GM10266 (cell line): ENCODE measurements at regions not wholly inside any gene's neighbourhood (a gene's known extent, or its start where the extent isn't known, plus 50 kb on each side); places are given as distances from the start of the nearest gene placed in this dataset.
"Not testable (repeated sequence)": the region's sequence is repeated elsewhere in the genome, so short reads cannot be mapped to it uniquely, and the experiment has no call there.

Experiments used
- DNase-seq: peaks from one replicate; pipeline ENCODE4 v3.0.0; 2012; ENCODE audit errors: extremely low spot score
- TF ChIP-seq, protein P1 (sequence below): IDR thresholded peaks from 2 replicates; pipeline ENCODE4 v1.5.1; 2012; ENCODE audit warnings: mild to moderate bottlenecking, low read depth; ENCODE audit not compliant: control insufficient read depth, insufficient read depth; ENCODE audit errors: missing control alignments

GRCh38 chr12:115801871-115802270 is 475.6 kb downstream of the MED13L start:
- DNase-seq = no peak
- TF ChIP-seq, protein P1, sequence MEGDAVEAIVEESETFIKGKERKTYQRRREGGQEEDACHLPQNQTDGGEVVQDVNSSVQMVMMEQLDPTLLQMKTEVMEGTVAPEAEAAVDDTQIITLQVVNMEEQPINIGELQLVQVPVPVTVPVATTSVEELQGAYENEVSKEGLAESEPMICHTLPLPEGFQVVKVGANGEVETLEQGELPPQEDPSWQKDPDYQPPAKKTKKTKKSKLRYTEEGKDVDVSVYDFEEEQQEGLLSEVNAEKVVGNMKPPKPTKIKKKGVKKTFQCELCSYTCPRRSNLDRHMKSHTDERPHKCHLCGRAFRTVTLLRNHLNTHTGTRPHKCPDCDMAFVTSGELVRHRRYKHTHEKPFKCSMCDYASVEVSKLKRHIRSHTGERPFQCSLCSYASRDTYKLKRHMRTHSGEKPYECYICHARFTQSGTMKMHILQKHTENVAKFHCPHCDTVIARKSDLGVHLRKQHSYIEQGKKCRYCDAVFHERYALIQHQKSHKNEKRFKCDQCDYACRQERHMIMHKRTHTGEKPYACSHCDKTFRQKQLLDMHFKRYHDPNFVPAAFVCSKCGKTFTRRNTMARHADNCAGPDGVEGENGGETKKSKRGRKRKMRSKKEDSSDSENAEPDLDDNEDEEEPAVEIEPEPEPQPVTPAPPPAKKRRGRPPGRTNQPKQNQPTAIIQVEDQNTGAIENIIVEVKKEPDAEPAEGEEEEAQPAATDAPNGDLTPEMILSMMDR = no peak

GRCh38 chr12:115799610-115800009 is 477.9 kb downstream of the MED13L start:
- DNase-seq = no peak
- TF ChIP-seq, protein P1 = no peak

DNA sequence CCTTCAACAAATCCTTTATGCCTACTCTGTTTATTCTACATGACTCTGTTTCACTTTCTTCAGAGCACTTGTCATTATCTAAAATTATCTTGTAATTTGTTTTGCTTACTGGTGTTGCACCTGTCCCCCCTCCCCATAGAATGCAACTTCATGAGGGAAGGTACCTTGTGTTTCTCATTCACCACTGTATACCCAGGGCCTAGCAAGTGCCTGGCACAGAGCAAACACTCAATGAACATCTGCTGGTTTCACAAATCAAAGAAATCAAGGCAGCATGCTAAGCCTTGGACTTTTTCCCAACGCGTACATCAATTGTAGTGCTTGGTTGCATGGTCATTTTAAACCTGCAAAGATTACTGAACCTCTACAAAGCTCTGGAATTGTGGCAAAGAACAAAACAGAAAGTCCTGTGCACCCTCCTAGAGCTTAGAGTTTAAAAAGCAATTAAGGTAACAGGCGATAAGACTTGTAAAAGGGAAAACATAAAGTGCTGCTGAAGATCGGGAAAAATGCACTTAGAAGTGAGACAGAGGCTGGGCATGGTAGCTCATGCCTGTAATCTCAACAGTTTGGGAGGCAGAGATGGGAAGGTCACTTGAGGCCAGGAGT is 479.1 kb downstream of the MED13L start:
- DNase-seq = no peak
- TF ChIP-seq, protein P1 = no peak

GRCh38 chr12:115794659-115795081 is 482.8 kb downstream of the MED13L start:
- no peak for DNase-seq
- TF ChIP-seq, protein P1 = no peak

DNA sequence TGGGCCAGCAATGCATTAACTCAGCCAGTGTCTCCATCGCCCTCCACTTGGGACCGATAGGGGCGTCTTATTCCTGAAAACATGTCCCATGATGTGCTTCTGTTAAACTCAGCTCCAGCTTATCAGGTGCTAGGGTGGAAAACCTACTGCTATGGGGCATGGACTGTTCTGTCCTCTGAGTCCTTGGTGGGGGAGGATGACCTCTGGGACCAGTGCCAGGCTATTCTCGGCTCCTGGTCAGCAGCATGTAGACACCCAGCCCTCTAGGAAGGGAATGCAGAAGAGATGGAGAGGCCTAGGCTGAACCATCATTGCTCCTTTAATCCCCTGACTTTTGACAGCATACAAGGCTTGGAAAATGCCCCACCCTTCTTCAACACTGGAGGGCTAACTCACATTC is 486.2 kb downstream of the MED13L start:
- TF ChIP-seq, protein P1 = no peak
- DNase-seq = no peak

- TF ChIP-seq, protein P1 = no peak
- DNase-seq = no peak
Measured at GRCh38 chr12:115790526-115790925, 487.0 kb downstream of the MED13L start.

DNA sequence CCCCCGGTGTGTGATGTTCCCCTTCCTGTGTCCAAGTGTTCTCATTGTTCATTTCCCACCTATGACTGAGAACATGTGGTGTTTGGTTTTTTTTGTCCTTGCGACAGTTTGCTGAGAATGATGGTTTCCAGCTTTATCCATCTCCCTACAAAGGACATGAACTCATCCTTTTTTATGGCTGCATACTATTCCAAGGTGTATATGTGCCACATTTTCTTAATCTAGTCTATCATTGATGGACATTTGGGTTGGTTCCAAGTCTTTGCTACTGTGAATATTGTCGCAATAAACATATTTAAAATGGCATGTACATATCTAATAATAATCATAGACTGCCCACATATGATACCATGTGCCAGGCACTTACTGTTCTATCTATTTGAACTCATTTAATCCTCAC is 491.0 kb downstream of the MED13L start:
- not testable (repeated sequence) for DNase-seq

GRCh38 chr12:115785548-115785947 is 491.9 kb downstream of the MED13L start:
- TF ChIP-seq, protein P1 = no peak
- no peak for DNase-seq
